GM10266 (cell line): ENCODE measurements at regions not wholly inside any gene's neighbourhood (a gene's known extent, or its start where the extent isn't known, plus 50 kb on each side); places are given as distances from the start of the nearest gene placed in this dataset.
A peak's percentile ranks its signal among the peaks of the same experiment; 100 is the strongest.

ENCODE experiments used
- DNase-seq: peaks from one replicate; pipeline ENCODE4 v3.0.0; 2012; ENCODE audit errors: extremely low spot score
- TF ChIP-seq, protein P1 (sequence below): IDR thresholded peaks from 2 replicates; pipeline ENCODE4 v1.5.1; 2012; ENCODE audit warnings: mild to moderate bottlenecking, low read depth; ENCODE audit not compliant: control insufficient read depth, insufficient read depth; ENCODE audit errors: missing control alignments

- DNase-seq, result peak; percentile 22
- TF ChIP-seq, protein P1, sequence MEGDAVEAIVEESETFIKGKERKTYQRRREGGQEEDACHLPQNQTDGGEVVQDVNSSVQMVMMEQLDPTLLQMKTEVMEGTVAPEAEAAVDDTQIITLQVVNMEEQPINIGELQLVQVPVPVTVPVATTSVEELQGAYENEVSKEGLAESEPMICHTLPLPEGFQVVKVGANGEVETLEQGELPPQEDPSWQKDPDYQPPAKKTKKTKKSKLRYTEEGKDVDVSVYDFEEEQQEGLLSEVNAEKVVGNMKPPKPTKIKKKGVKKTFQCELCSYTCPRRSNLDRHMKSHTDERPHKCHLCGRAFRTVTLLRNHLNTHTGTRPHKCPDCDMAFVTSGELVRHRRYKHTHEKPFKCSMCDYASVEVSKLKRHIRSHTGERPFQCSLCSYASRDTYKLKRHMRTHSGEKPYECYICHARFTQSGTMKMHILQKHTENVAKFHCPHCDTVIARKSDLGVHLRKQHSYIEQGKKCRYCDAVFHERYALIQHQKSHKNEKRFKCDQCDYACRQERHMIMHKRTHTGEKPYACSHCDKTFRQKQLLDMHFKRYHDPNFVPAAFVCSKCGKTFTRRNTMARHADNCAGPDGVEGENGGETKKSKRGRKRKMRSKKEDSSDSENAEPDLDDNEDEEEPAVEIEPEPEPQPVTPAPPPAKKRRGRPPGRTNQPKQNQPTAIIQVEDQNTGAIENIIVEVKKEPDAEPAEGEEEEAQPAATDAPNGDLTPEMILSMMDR, result peak; percentile 66
These were observed 164.4 kb upstream of the PALMD start for GRCh38 chr1:99481391-99481996.

GRCh38 chr1:99482286-99482685 lies 163.6 kb upstream of the PALMD start:
- no peak for DNase-seq
- TF ChIP-seq, protein P1, result no peak

DNA sequence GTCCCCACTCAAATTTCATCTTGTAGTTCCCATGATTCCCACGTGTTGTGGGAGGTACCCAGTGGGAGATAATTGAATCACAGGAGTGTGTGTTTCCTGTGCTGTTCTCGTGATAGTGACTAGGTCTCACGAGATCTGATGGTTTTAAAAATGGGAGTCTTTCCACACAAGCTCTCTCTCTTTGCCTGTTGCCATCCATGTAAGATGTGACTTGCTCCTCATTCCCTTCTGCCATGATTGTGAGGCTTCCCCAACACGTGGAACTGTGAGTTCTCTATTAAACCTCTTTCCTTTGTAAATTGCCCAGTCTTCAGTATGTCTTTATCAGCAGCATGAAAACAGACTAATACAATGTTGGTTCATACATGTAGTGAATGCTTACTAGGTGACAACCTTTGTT lies 163.2 kb upstream of the PALMD start:
- TF ChIP-seq, protein P1, result no peak
- DNase-seq, result no peak

DNA sequence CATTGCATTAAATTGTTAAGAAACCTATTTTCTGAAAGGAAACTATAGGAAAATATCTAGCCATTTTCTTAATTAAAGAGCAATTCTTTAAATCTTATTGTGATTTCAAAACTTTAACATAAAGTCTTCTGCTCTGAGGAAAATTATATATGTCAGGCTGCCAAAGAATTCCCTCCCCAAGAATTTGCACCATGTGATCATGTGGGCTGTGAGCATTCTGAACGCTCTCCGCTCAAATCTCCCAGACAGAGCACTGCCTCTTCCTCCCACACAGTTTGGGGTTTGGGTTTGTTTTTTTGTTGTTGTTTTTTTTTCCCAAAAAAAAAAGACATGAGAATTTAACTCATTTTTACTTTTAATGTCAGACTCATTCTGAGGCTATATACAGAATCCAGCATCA lies 155.9 kb upstream of the PALMD start:
- TF ChIP-seq, protein P1, result no peak

DNA sequence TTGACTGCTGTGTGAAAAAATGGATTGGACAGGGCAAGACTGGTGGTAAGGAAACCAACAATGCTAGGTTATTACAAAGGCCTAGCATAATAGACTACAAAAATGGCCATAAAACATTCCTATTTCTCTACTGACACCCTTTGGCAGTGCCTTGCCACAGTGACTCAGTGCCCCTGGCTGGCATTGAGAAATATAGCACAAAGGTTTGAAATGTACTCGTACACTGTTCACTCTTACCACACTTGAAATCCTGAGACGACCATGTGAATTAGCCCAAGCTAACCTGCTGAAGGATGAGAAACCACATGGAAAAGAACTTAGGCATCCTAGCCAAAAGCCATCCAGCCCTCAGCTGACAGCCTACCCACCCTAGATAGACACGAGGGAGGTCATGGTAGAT lies 149.8 kb upstream of the PALMD start:
- DNase-seq, result no peak
- TF ChIP-seq, protein P1, result no peak

More for the DNA sequence above, 155.9 kb upstream of the PALMD start:
- DNase-seq, result no peak

GRCh38 chr1:99497690-99498089 lies 148.2 kb upstream of the PALMD start:
- TF ChIP-seq, protein P1, result no peak

GRCh38 chr1:99500541-99500940 lies 145.4 kb upstream of the PALMD start:
- TF ChIP-seq, protein P1, result no peak
- no peak for DNase-seq

More at GRCh38 chr1:99497690-99498089, 148.2 kb upstream of the PALMD start:
- DNase-seq, result no peak
